HCT116 (cell line): ENCODE measurements at regions not wholly inside any gene's neighbourhood (a gene's known extent, or its start where the extent isn't known, plus 50 kb on each side); places are given as distances from the start of the nearest gene placed in this dataset.

Source experiments
- ATAC-seq: fragments of 200-7000 bp; cut with Tn5 transposase; 2 replicates; pipeline ENCODE4 v1.9.1; 2020; ENCODE audit warnings: mild to moderate bottlenecking, moderate library complexity
- BruUV-seq: library from RNA; stranded (reverse); fragments of 400-500 nt; replicated peaks from 2 replicates; lab custom pipeline; 2021; lab: Mats Ljungman, UMichigan
- CTCF ChIA-PET: fragments of 300-600 bp; sonication (Branson Sonifier 250); formaldehyde crosslinking; loops from one replicate; lab custom pipeline; 2021; ENCODE audit warnings: antibody characterized with exemption; lab: Charles Lee
- POLR2A ChIA-PET: fragments of 300-600, 350-600 bp; sonication (Branson Sonifier 250); formaldehyde crosslinking; loops from one replicate; lab custom pipeline; 2021; ENCODE audit warnings: antibody characterized with exemption; lab: Charles Lee
- RAD21 ChIA-PET, 2 experiments: fragments of 300-600 bp; sonication (Branson Sonifier 250); formaldehyde crosslinking; loops; one replicate each; lab custom pipeline; 2023; ENCODE audit warnings: low total read pairs in 2 of 2; ENCODE audit not compliant: uncharacterized antibody in 2 of 2, unreplicated experiment in 2 of 2, low non-redundant PET in 1 of 2; lab: Charles Lee
- DNase-seq: peaks from one replicate; pipeline ENCODE4 v3.0.0-alpha.2; 2010; ENCODE audit warnings: low read depth, low spot score
- H2AFZ ChIP-seq: fragments of 200-600 bp; shearing (Covaris generic), sonication (generic); 2 replicates; pipeline ENCODE4 v1.6.1; 2017; ENCODE audit warnings: low read depth, mixed run types, mixed read lengths, antibody characterized with exemption, low read length; ENCODE audit not compliant: poor library complexity, severe bottlenecking
- H3K27ac ChIP-seq: 2 replicates; pipeline ENCODE4 v1.5.1; 2012; ENCODE audit warnings: low read depth, low read length
- H3K27me3 ChIP-seq: fragments of 200-600 bp; sonication (generic); 2 replicates; pipeline ENCODE4 v1.6.1; 2016; ENCODE audit warnings: mixed run types, low read length, mixed read lengths; ENCODE audit not compliant: insufficient read depth
- H3K36me3 ChIP-seq, 2 experiments: fragments of 200-500 bp in 1 of 2; fragments of 200-600 bp in 1 of 2; sonication (Bioruptor generic) in 1 of 2; sonication (generic) in 1 of 2; 2 replicates each; pipeline versions ENCODE4 v1.5.1 to v1.6.1; 2014 to 2016; ENCODE audit warnings: low read length in 2 of 2, inconsistent platforms in 1 of 2, mixed read lengths in 1 of 2, mixed run types in 1 of 2; ENCODE audit not compliant: insufficient read depth in 2 of 2, control insufficient read depth in 1 of 2
- H3K4me1 ChIP-seq, 2 experiments: fragments of 200-600 bp in 1 of 2; sonication (generic) in 1 of 2; 2 replicates each; pipeline versions ENCODE4 v1.5.1 to v1.6.1; 2012 to 2017; ENCODE audit warnings: low read length in 2 of 2, inconsistent platforms in 1 of 2, mild to moderate bottlenecking in 1 of 2, mixed read lengths in 1 of 2, mixed run types in 1 of 2, moderate library complexity in 1 of 2; ENCODE audit not compliant: insufficient read depth in 2 of 2, control insufficient read depth in 1 of 2
- H3K4me2 ChIP-seq: fragments of 200-600 bp; sonication (generic); 2 replicates; pipeline ENCODE4 v1.6.1; 2017; ENCODE audit warnings: mixed run types, low read length, mixed read lengths
- H3K4me3 ChIP-seq, 2 experiments: fragments of 200-600 bp in 1 of 2; sonication (generic) in 1 of 2; replicated peaks in 1 of 2; 2 replicates each; pipeline ENCODE4 v1.5.1; 2011 to 2016; ENCODE audit warnings: low read length in 2 of 2, control low read depth in 1 of 2, low read depth in 1 of 2, mild to moderate bottlenecking in 1 of 2, mixed read lengths in 1 of 2, mixed run types in 1 of 2
- H3K79me2 ChIP-seq: fragments of 200-600 bp; sonication (generic); 2 replicates; pipeline ENCODE4 v1.6.1; 2017; ENCODE audit warnings: mild to moderate bottlenecking, mixed run types, low read length, moderate library complexity, mixed read lengths; ENCODE audit not compliant: insufficient read depth
- H3K9ac ChIP-seq: fragments of 200-600 bp; sonication (generic); 2 replicates; pipeline ENCODE4 v1.6.1; 2016; ENCODE audit warnings: low read length, mixed read lengths
- H3K9me2 ChIP-seq: fragments of 200-600 bp; sonication (generic), shearing (Covaris generic); 2 replicates; pipeline ENCODE4 v1.6.1; 2017; ENCODE audit warnings: mixed run types, mild to moderate bottlenecking, moderate library complexity; ENCODE audit not compliant: insufficient read depth
- H3K9me3 ChIP-seq, 2 experiments: fragments of 200-500 bp in 1 of 2; fragments of 200-600 bp in 1 of 2; sonication (Bioruptor generic) in 1 of 2; sonication (generic) in 1 of 2; 2 replicates each; pipeline ENCODE4 v1.6.1; 2014 to 2017; ENCODE audit warnings: low read length in 2 of 2, mixed read lengths in 2 of 2, inconsistent platforms in 1 of 2, low read depth in 1 of 2, mild to moderate bottlenecking in 1 of 2, mixed run types in 1 of 2, moderate library complexity in 1 of 2; ENCODE audit not compliant: control insufficient read depth in 1 of 2, insufficient read depth in 1 of 2
- H4K20me1 ChIP-seq: fragments of 200-600 bp; sonication (generic), shearing (Covaris generic); 2 replicates; pipeline ENCODE4 v1.6.1; 2017; ENCODE audit warnings: mixed run types, mild to moderate bottlenecking, moderate library complexity; ENCODE audit not compliant: insufficient read depth
- CEBPB ChIP-seq: IDR thresholded peaks from 2 replicates; pipeline ENCODE4 v1.6.1; 2012; ENCODE audit warnings: low read depth
- EGR1 ChIP-seq: IDR thresholded peaks from 2 replicates; pipeline ENCODE4 v1.6.1; 2012; ENCODE audit warnings: low read depth
- EZH2phosphoT487 ChIP-seq: fragments of 200-600 bp; IDR thresholded peaks from 2 replicates; pipeline ENCODE4 v1.6.1; 2018; ENCODE audit warnings: antibody characterized with exemption, borderline replicate concordance
- FOSL1 ChIP-seq: IDR thresholded peaks from 2 replicates; pipeline ENCODE4 v1.6.1; 2012; ENCODE audit warnings: low read depth
- POLR2A ChIP-seq: IDR thresholded peaks from 2 replicates; pipeline ENCODE4 v1.7.0; 2011; ENCODE audit warnings: borderline replicate concordance; ENCODE audit not compliant: insufficient read depth, insufficient read length; ENCODE audit errors: extremely low read depth
- POLR2AphosphoS5 ChIP-seq: IDR thresholded peaks from 2 replicates; pipeline ENCODE4 v1.6.1; 2011; ENCODE audit warnings: mild to moderate bottlenecking, low read depth, low read length, moderate library complexity
- SP1 ChIP-seq: IDR thresholded peaks from 2 replicates; pipeline ENCODE4 v1.6.1; 2012; ENCODE audit warnings: low read depth
- ZFX ChIP-seq: fragments of 450-650 bp; IDR thresholded peaks from 2 replicates; pipeline ENCODE4 v1.6.1; 2017
- ZNF274 ChIP-seq: fragments of 200-500 bp; sonication (Bioruptor generic); IDR thresholded peaks from 2 replicates; pipeline ENCODE4 v1.6.1; 2014; ENCODE audit warnings: mild to moderate bottlenecking, low read depth, low read length, inconsistent platforms
- intact Hi-C: fragments of 100-400 bp; cut with micrococcal nuclease; formaldehyde crosslinking; loops from 2 replicates; pipeline ENCODE4 v1.10.0; 2022
- TF ChIP-seq, protein P1 (sequence below): IDR thresholded peaks from 2 replicates; pipeline ENCODE4 v1.6.1; 2012
- TF ChIP-seq, protein P2 (sequence below): IDR thresholded peaks from 2 replicates; pipeline ENCODE4 v1.6.1; 2011; ENCODE audit warnings: mild to moderate bottlenecking, low read length, moderate library complexity; ENCODE audit not compliant: insufficient replicate concordance; ENCODE audit errors: extremely low read depth

DNA sequence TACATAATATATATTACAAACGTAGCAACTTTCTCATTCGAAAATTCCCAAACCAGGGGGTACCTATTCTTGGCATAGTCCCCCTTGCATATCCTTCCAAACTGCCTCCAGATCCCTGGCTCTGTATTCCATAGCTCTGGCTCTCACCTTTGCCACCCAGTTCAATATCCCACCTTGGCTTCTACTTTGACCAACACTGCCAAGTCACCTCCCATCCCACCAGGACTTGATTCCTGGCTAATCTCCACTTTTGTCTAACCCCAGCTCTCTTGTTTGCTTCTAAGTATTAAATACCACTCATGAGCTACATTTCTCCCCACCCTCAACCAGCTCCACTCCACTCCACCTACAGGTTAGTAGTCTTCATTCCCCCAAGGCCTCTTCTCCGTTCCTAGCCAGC, 103.2 kb upstream of the WDR75 start:
- Histone ChIP-seq H3K79me2 (no peaks in the 10 kb centered on the region), H2AFZ (no peak overlapping the region), H3K4me1 (no peaks in the 10 kb centered on the region), H3K9me3 (no peaks in the 10 kb centered on the region; a peak in 1 of 4 replicates), H3K36me3 (no peaks in the 10 kb centered on the region), H3K9ac (no peak overlapping the region), H3K27ac (no peak overlapping the region), H3K4me3 (no peak overlapping the region)
- no peak for ATAC-seq
- BruUV-seq, result no TSS peak
- CTCF ChIA-PET, result no interaction called here
- no peak for DNase-seq
- POLR2A ChIA-PET, result no interaction called here
- intact Hi-C loops, result no loop called here
- TF ChIP-seq CEBPB, result no peak
- no peak for TF ChIP-seq POLR2A
- no peak for TF ChIP-seq EGR1
- TF ChIP-seq SP1, result no peak
- no peak for TF ChIP-seq EZH2phosphoT487
- TF ChIP-seq FOSL1, result no peak
- TF ChIP-seq, protein P1, sequence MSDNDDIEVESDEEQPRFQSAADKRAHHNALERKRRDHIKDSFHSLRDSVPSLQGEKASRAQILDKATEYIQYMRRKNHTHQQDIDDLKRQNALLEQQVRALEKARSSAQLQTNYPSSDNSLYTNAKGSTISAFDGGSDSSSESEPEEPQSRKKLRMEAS, result no peak
- TF ChIP-seq, protein P2, sequence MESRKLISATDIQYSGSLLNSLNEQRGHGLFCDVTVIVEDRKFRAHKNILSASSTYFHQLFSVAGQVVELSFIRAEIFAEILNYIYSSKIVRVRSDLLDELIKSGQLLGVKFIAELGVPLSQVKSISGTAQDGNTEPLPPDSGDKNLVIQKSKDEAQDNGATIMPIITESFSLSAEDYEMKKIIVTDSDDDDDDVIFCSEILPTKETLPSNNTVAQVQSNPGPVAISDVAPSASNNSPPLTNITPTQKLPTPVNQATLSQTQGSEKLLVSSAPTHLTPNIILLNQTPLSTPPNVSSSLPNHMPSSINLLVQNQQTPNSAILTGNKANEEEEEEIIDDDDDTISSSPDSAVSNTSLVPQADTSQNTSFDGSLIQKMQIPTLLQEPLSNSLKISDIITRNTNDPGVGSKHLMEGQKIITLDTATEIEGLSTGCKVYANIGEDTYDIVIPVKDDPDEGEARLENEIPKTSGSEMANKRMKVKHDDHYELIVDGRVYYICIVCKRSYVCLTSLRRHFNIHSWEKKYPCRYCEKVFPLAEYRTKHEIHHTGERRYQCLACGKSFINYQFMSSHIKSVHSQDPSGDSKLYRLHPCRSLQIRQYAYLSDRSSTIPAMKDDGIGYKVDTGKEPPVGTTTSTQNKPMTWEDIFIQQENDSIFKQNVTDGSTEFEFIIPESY, result no peak
- no peak for TF ChIP-seq POLR2AphosphoS5
- no peak for TF ChIP-seq ZFX
- no peak for TF ChIP-seq ZNF274
- TF ChIP-seq, all 23 proteins: peak for 0
- Histone ChIP-seq H3K4me2 (no peak overlapping the region), H3K27me3 (no peaks in the 10 kb centered on the region), H4K20me1 (no peaks in the 10 kb centered on the region), H3K9me2 (no peaks in the 10 kb centered on the region)
- RAD21 ChIA-PET, result no interaction called here
